HEK293 (cell line): ENCODE measurements at regions not wholly inside any gene's neighbourhood (a gene's known extent, or its start where the extent isn't known, plus 50 kb on each side); places are given as distances from the start of the nearest gene placed in this dataset.

Source experiments
- CTCF ChIA-PET: fragments of 350-600 bp; formaldehyde crosslinking; extraction: SDS; loops from one replicate; lab custom pipeline; 2021; ENCODE audit warnings: antibody characterized with exemption; lab: Yijun Ruan, JAX
- POLR2A ChIA-PET: fragments of 300-600 bp; formaldehyde crosslinking; extraction: SDS; loops from one replicate; lab custom pipeline; 2020; ENCODE audit warnings: antibody characterized with exemption, inconsistent platforms; lab: Yijun Ruan, JAX
- H3K27ac ChIP-seq: fragments of 200-500 bp; sonication (Bioruptor generic); 2 replicates; pipeline ENCODE4 v1.5.1; 2014; ENCODE audit warnings: low read depth, low read length, control low read depth, inconsistent platforms; ENCODE audit errors: extremely low read depth
- H3K36me3 ChIP-seq, 2 experiments: fragments of 200-500 bp in 1 of 2; sonication (Bioruptor generic) in 1 of 2; 1 replicate in 1 of 2; 2 replicates in 1 of 2; pipeline ENCODE4 v1.5.1; 2014 to 2017; ENCODE audit warnings: inconsistent platforms in 2 of 2, low read length in 2 of 2; ENCODE audit not compliant: control insufficient read depth in 2 of 2, insufficient read depth in 1 of 2
- H3K4me1 ChIP-seq: fragments of 200-500 bp; sonication (Bioruptor generic); 2 replicates; pipeline ENCODE4 v1.5.1; 2014; ENCODE audit warnings: mild to moderate bottlenecking, low read length, inconsistent platforms; ENCODE audit not compliant: control insufficient read depth, insufficient read depth
- H3K4me3 ChIP-seq: 2 replicates; pipeline ENCODE4 v1.5.1; 2011; ENCODE audit warnings: low read depth, mild to moderate bottlenecking, control low read depth, low read length, moderate library complexity
- H3K9me3 ChIP-seq: fragments of 200-500 bp; sonication (Bioruptor generic); 2 replicates; pipeline ENCODE4 v1.5.1; 2014; ENCODE audit warnings: low read depth, low read length, inconsistent platforms; ENCODE audit not compliant: control insufficient read depth, insufficient read depth
- SP3 ChIP-seq: fragments of 450-650 bp; formaldehyde crosslinking; IDR thresholded peaks from 2 replicates; pipeline ENCODE4 v1.5.1; 2016; ENCODE audit warnings: missing biosample characterization, missing genetic modification characterization
- ZBTB20 ChIP-seq: fragments of 450-650 bp; formaldehyde crosslinking; IDR thresholded peaks from 2 replicates; pipeline ENCODE4 v1.5.1; 2016; ENCODE audit warnings: missing biosample characterization, missing genetic modification characterization
- ZNF133 ChIP-seq: fragments of 450-650 bp; formaldehyde crosslinking; IDR thresholded peaks from 2 replicates; pipeline ENCODE4 v1.5.1; 2016; ENCODE audit warnings: missing biosample characterization, missing genetic modification characterization
- ZNF146 ChIP-seq: fragments of 450-650 bp; formaldehyde crosslinking; IDR thresholded peaks from 2 replicates; pipeline ENCODE4 v1.5.1; 2016; ENCODE audit warnings: missing biosample characterization, missing genetic modification characterization
- ZNF184 ChIP-seq: fragments of 450-650 bp; IDR thresholded peaks from 2 replicates; pipeline ENCODE4 v1.5.1; 2018; ENCODE audit warnings: missing biosample characterization, mild to moderate bottlenecking, missing genetic modification characterization
- ZNF433 ChIP-seq: fragments of 450-650 bp; formaldehyde crosslinking; IDR thresholded peaks from 2 replicates; pipeline ENCODE4 v1.5.1; 2016; ENCODE audit warnings: missing biosample characterization, missing genetic modification characterization, low read depth
- ZNF521 ChIP-seq: fragments of 450-650 bp; formaldehyde crosslinking; IDR thresholded peaks from 2 replicates; pipeline ENCODE4 v1.5.1; 2017; ENCODE audit warnings: missing biosample characterization, mild to moderate bottlenecking, missing genetic modification characterization
- ZNF623 ChIP-seq: fragments of 450-650 bp; formaldehyde crosslinking; IDR thresholded peaks from 2 replicates; pipeline ENCODE4 v1.5.1; 2016; ENCODE audit warnings: missing biosample characterization, missing genetic modification characterization
- ZNF654 ChIP-seq: fragments of 450-650 bp; formaldehyde crosslinking; IDR thresholded peaks from 2 replicates; pipeline ENCODE4 v1.5.1; 2016; ENCODE audit warnings: low read depth, missing biosample characterization, missing genetic modification characterization
- ZNF777 ChIP-seq: fragments of 450-650 bp; formaldehyde crosslinking; IDR thresholded peaks from 2 replicates; pipeline ENCODE4 v1.5.1; 2017; ENCODE audit warnings: missing biosample characterization, missing genetic modification characterization, borderline replicate concordance
- TF ChIP-seq, protein P1 (sequence below): fragments of 450-650 bp; formaldehyde crosslinking; IDR thresholded peaks from 2 replicates; pipeline ENCODE4 v1.5.1; 2016; ENCODE audit warnings: missing biosample characterization, missing genetic modification characterization
- TF ChIP-seq, protein P2 (sequence below): fragments of 450-650 bp; formaldehyde crosslinking; IDR thresholded peaks from 2 replicates; pipeline ENCODE4 v1.5.1; 2016; ENCODE audit warnings: missing biosample characterization, missing genetic modification characterization
- TF ChIP-seq, protein P3 (sequence below): fragments of 450-650 bp; formaldehyde crosslinking; IDR thresholded peaks from 2 replicates; pipeline ENCODE4 v1.5.1; 2016; ENCODE audit warnings: missing biosample characterization, missing genetic modification characterization
- TF ChIP-seq, protein P4 (sequence below): fragments of 450-650 bp; formaldehyde crosslinking; IDR thresholded peaks from 2 replicates; pipeline ENCODE4 v1.5.1; 2016; ENCODE audit warnings: missing biosample characterization, missing genetic modification characterization

DNA sequence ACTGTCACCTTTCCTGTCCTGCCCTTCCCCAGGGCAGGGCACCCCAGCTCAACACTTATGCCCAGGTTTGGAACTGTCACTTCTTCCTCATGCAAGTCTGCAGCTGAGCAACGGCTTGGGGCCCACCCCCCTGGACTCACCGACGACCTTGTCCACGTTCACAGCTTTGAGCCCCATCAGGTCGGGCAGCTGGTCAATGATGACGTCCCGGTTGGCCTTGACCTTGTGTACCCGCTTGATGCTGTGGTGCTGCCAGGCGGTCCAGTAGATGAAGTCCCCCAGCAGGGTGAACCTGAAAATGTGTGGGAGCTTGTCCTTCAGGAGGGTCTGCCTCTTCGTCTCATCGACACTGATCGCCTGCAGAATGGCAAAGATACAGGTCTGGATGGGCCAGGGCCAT is 135.0 kb downstream of the CRYBB2 start (continued):
- TF ChIP-seq, protein P1, sequence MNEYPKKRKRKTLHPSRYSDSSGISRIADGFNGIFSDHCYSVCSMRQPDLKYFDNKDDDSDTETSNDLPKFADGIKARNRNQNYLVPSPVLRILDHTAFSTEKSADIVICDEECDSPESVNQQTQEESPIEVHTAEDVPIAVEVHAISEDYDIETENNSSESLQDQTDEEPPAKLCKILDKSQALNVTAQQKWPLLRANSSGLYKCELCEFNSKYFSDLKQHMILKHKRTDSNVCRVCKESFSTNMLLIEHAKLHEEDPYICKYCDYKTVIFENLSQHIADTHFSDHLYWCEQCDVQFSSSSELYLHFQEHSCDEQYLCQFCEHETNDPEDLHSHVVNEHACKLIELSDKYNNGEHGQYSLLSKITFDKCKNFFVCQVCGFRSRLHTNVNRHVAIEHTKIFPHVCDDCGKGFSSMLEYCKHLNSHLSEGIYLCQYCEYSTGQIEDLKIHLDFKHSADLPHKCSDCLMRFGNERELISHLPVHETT (tag by site-specific recombination), result no peak
- TF ChIP-seq ZNF184 (tag by site-specific recombination) (no peak), ZNF623 (tag by site-specific recombination) (no peak)
- TF ChIP-seq, protein P2, sequence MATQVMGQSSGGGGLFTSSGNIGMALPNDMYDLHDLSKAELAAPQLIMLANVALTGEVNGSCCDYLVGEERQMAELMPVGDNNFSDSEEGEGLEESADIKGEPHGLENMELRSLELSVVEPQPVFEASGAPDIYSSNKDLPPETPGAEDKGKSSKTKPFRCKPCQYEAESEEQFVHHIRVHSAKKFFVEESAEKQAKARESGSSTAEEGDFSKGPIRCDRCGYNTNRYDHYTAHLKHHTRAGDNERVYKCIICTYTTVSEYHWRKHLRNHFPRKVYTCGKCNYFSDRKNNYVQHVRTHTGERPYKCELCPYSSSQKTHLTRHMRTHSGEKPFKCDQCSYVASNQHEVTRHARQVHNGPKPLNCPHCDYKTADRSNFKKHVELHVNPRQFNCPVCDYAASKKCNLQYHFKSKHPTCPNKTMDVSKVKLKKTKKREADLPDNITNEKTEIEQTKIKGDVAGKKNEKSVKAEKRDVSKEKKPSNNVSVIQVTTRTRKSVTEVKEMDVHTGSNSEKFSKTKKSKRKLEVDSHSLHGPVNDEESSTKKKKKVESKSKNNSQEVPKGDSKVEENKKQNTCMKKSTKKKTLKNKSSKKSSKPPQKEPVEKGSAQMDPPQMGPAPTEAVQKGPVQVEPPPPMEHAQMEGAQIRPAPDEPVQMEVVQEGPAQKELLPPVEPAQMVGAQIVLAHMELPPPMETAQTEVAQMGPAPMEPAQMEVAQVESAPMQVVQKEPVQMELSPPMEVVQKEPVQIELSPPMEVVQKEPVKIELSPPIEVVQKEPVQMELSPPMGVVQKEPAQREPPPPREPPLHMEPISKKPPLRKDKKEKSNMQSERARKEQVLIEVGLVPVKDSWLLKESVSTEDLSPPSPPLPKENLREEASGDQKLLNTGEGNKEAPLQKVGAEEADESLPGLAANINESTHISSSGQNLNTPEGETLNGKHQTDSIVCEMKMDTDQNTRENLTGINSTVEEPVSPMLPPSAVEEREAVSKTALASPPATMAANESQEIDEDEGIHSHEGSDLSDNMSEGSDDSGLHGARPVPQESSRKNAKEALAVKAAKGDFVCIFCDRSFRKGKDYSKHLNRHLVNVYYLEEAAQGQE (tag by site-specific recombination), result no peak
- TF ChIP-seq, all 188 proteins: peak for 0

DNA sequence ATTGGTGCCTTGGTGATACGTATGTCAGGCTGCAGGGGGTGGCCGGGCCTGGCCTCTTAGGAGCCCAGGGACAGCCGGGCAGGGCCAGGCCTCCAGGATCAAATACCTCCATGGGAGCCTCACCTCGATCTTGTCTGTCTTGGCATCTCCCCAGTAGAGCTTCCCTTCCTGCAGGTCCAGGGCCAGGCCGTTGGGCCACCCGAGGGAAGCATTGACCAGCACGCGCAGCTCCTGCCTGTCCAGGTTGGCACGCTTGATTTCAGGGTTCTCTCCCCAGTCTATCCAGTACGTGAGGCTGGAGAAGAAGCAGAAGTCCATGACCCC is 137.7 kb downstream of the CRYBB2 start:
- no peaks in the 10 kb centered on the region for H3K9me3 ChIP-seq
- CTCF ChIA-PET, result interaction anchor here (0.6 kb wide), 1 partner anchor 121 kb away, joined by 5 read pairs; no protein-coding TSS in a partner anchor
- no peak overlapping the region for H3K27ac ChIP-seq
- no peaks in the 10 kb centered on the region for H3K4me1 ChIP-seq
- TF ChIP-seq ZNF654 (tag by site-specific recombination) (no peak), ZNF133 (tag by site-specific recombination) (no peak), ZNF146 (no peak), ZNF433 (tag by site-specific recombination) (no peak), ZBTB20 (tag by site-specific recombination) (no peak), ZNF521 (tag by site-specific recombination) (no peak), ZNF777 (tag by site-specific recombination) (no peak), SP3 (no peak)
- TF ChIP-seq, protein P3, sequence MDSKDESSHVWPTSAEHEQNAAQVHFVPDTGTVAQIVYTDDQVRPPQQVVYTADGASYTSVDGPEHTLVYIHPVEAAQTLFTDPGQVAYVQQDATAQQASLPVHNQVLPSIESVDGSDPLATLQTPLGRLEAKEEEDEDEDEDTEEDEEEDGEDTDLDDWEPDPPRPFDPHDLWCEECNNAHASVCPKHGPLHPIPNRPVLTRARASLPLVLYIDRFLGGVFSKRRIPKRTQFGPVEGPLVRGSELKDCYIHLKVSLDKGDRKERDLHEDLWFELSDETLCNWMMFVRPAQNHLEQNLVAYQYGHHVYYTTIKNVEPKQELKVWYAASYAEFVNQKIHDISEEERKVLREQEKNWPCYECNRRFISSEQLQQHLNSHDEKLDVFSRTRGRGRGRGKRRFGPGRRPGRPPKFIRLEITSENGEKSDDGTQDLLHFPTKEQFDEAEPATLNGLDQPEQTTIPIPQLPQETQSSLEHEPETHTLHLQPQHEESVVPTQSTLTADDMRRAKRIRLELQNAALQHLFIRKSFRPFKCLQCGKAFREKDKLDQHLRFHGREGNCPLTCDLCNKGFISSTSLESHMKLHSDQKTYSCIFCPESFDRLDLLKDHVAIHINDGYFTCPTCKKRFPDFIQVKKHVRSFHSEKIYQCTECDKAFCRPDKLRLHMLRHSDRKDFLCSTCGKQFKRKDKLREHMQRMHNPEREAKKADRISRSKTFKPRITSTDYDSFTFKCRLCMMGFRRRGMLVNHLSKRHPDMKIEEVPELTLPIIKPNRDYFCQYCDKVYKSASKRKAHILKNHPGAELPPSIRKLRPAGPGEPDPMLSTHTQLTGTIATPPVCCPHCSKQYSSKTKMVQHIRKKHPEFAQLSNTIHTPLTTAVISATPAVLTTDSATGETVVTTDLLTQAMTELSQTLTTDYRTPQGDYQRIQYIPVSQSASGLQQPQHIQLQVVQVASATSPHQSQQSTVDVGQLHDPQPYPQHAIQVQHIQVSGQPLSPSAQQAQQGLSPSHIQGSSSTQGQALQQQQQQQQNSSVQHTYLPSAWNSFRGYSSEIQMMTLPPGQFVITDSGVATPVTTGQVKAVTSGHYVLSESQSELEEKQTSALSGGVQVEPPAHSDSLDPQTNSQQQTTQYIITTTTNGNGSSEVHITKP (tag by site-specific recombination), result no peak
- TF ChIP-seq, protein P4, sequence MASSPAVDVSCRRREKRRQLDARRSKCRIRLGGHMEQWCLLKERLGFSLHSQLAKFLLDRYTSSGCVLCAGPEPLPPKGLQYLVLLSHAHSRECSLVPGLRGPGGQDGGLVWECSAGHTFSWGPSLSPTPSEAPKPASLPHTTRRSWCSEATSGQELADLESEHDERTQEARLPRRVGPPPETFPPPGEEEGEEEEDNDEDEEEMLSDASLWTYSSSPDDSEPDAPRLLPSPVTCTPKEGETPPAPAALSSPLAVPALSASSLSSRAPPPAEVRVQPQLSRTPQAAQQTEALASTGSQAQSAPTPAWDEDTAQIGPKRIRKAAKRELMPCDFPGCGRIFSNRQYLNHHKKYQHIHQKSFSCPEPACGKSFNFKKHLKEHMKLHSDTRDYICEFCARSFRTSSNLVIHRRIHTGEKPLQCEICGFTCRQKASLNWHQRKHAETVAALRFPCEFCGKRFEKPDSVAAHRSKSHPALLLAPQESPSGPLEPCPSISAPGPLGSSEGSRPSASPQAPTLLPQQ (tag by site-specific recombination), result no peak
- TF ChIP-seq, all 188 proteins: peak for 0
- POLR2A ChIA-PET, result no interaction called here
- Histone ChIP-seq H3K4me3 (no peak overlapping the region), H3K36me3 (peaks cover 10 to 84% of the 10 kb centered on the region in 2 experiments; a peak in 2 of 3 replicates)
